SK-N-DZ (cell line): ENCODE measurements at regions not wholly inside any gene's neighbourhood (a gene's known extent, or its start where the extent isn't known, plus 50 kb on each side); places are given as distances from the start of the nearest gene placed in this dataset.
"Not testable (repeated sequence)": the region's sequence is repeated elsewhere in the genome, so short reads cannot be mapped to it uniquely, and the experiment has no call there.

ENCODE experiments used
- DNase-seq: peaks from one replicate; pipeline ENCODE4 v3.0.0-alpha.2; 2015; ENCODE audit warnings: low spot score

DNA sequence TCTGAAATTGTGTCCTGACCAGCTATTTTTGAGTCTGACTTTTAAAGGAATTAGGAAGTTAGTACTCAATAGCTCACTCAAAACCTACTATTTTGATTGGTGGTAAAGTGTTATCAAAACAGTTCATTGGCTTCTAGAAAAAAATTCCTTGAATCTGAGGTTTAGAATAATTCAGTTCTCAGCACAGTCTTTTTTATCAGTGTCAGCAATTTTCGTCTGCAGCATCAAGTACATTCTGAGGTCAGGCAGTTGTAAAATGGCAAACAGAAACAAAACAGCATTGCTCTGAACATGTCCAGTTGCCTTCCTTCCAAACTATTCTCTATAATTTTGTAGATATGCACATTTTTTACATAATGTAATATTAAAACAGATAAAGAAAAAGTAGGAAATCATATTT, 1644.1 kb downstream of the SLITRK5 start:
- no peak for DNase-seq

DNA sequence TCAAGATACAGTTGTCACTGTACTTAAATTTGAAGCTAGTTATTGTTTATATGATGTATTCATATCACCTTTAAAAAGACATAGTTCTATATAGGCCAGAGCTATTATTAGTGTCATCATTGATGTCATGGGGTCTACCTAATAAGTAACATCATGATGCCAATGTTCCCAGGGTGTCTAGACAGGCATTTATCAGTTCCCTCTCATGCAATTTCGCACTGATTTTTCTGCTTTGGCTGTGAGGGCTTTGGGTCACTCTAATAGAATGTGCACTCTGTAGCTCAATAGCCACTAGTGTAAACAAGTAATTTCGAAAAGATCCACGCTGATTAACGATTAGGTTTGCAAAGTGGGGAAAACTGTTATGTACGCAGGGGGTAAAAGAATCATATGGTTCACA, 1651.3 kb downstream of the SLITRK5 start:
- no peak for DNase-seq

DNA sequence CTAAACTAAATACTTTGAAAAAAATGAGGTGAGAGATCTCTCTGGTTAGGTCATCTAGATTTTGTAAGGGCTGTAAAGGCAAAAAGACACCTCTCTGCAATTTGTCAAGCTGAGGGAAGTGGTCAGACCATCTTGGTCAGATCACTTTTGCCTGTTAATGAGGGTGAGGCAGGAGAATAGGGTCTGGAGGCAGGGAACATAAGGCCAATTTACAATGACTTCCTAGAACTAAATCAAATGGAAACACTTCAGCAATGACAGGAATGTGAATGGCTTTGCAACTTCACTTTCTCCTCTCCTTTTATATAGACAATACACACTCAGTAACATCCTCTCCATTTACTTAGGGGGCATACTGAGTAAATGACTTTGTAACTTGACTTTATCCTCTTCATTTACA, 1653.4 kb downstream of the SLITRK5 start:
- DNase-seq = no peak

DNA sequence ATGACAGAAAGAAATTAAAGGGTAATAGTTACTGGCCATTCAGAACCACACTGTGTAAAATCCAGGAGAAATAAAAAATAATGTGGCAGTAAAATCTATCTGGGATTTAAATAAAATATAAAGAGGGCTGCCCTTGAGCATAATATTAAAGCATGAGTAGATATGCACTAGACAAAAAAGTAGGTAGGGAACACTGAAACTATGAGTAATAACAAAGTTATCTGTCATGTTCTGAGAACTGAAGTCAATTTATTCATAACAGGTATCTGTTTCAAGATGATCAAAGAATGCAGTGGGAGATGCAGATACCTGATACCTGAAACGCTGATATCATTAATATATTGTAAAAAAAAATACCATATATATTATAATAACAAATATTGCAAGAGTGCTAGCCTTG, 1672.0 kb downstream of the SLITRK5 start:
- no peak for DNase-seq

DNA sequence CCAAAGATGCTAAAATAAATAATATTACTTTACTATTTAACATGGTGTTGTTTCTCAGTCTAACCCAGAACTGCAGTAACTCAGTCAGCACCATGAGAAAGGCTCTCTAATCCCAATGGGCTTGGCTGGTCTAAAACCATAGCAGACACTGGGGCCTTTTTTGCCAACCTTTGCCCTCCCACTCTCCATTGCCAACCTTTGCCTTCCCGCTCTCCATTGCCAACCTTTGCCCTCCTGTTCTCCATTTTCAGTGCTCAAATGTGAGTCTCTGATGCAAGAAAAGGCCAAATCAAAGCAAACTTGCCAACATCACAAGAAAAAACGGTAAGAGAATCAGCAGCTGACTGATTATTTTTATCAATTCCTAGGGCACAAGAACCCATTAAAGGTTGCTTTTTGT, 1681.2 kb downstream of the SLITRK5 start:
- no peak for DNase-seq

DNA sequence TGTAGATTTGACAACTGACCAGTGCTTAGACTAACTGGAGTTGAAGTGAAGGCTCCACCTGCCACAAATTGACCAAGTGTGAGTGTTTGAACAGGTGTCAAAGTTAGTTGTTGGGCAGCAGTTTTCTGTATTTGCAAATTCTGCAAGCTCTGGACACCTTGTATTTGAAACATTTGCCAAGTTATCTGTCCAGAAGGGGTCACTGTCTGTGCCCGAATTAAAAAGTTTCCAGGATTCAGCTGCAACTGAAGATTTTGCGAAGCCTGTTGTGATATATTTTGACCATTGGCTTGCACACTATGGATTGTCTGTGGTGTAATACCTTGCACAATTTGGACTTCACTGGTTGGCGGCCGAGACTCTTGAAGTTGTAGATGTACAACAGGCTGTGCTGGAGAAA, 1690.7 kb downstream of the SLITRK5 start:
- no peak for DNase-seq

DNA sequence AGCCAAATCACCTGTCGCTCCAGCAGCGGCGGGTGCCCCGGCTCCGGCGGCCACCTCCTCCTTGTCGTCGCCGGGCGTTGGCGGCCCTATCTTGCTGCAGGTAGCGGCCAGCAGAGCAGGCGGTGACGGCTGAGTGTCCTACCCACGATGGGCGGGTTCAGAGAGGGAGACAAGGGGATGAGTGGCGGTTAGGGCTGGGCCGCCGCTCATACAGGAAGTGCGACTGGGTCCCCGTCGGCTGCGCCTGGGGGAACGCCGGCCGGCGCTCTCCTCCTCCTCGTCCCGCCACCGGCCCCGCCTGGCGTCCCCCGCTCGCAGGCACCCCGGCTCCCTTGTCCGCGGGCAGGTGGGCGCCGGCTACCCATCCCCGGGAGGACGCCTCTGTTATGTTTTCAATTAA, 1692.0 kb downstream of the SLITRK5 start:
- DNase-seq = no peak

DNA sequence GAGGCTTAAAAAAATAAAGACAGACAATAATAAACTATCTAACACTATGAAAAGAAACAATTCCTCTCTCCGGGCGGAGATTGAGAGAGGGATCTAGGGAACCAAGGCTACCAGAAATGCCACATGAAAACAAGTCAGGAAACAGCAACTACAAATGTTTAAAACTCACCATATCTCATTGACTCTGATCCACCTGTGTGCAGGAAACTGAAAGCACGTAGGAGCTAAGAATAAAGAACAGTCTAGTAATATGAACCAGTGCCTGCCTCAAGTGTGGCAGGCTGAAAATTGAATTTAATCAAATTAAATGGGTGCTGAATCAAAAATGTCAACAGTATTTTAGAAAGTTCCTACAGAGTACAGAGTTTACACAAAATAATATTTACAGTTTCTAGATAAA, 1701.0 kb downstream of the SLITRK5 start:
- no peak for DNase-seq

DNA sequence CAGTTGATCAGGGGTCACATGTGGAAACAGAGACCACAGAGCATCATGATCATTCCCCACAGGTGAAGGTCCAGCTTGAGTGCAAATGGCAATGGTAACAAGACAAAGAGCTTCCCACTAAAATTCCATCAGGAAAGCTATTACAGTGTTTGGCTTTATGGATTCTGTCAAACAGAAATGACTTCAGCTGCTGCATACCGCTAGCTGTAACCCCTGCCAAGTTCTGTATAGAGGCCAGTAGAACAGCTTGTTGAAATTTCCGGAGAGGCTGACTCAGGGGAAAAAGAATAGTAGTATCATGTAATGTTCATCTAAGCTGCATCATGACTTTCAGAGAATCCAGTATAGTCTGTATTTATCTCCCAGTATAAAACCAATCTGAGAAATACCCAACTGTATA, 1704.7 kb downstream of the SLITRK5 start:
- no peak for DNase-seq

DNA sequence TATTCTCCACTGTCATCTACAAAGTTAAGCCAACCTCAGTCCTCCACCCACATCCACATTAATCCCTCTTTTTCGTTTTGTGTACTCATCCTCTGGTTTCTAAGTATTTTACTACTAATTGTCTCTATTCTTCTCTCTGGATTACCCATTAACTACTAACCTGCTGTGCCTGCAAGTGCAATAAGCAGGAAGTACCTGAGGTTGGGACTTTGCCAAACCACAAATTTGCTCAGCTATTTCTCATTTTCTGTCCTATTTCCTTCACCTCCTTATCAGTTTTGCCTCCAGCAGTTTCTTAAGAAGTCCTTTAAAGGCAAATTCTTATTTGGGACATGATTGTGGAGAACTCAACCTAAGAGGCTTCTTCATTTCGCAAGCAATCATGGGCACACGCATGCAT, 1708.9 kb downstream of the SLITRK5 start:
- no peak for DNase-seq

DNA sequence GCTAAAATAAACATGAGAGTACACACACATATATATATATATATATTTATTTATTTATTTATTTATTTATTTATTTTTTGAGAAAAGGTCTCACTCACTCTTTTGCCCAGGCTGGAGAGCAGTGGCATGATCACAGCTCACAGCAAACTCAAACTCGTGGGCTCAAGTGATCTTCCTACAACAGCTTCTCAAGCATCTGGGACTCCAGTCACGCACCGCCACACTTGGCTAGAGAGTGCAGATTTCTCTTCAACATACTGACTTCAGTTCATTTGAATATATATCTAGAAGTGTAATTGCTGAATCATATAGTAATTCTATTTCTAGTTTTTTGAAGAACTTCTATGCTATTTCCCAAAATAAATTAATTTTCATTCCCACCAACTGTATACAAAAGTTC, 1711.8 kb downstream of the SLITRK5 start:
- no peak for DNase-seq

DNA sequence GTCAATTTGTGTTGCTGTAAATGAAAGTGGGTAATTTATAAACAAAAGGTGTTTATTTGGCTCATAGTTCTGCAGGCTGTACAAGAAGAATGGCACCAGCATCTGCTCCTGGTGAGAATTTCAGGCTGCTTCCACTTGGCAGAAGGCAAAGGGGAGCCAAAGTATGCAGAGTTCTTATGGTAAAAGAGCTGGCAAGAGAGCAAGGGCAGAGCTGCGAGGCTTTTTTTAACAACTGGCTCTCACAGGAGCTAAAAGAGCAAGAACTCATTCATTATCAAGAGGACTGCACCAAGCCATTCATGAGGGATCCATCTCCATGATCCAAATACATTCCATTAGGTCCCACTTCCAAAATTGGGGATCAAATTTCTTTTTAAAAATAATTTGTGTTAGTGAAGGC, 1712.7 kb downstream of the SLITRK5 start:
- DNase-seq = no peak

DNA sequence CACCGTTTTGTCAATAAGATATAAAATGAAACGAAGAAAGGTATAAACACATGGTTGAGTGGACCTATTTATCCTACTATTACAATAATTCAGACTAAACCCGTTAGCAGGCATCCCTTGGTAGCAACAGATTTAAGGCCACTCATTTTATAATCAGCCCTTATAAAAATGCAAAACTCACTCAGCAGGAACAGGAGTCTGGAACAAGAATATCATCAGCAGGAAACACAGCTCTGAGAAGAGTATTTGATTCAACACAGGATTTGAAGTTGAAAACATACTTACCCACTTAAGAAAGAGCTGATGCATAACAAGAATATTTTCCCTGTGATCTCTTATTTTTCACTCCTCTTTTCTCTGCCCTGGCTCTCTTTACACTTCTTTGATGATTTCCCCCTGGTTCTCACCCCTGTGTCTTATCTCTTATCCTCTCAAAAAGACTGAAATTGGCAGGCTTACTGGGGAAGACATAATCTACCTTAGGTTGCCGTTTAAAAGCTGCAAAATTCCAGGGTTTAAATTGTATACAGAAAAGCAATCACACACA, 1722.7 kb downstream of the SLITRK5 start:
- DNase-seq = no peak

DNA sequence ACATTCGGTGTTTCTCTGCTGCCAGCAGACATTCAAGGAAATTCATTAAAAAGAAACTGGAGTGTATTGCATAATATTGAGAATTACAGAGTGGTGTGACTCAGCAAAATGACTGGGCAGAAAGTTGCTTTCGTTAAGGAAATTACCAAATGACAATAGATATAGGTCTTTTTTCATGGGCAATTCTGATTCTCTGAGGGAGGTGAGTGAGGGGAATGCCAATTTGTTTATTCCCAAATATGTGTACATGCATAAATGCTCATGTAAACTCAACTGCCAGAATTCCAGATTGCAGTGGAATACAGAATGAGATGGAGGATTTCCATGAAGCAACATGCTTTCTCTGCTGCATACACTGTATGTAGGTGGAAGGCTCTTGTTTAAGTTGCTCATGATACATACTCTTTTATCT, 1730.1 kb downstream of the SLITRK5 start:
- no peak for DNase-seq

DNA sequence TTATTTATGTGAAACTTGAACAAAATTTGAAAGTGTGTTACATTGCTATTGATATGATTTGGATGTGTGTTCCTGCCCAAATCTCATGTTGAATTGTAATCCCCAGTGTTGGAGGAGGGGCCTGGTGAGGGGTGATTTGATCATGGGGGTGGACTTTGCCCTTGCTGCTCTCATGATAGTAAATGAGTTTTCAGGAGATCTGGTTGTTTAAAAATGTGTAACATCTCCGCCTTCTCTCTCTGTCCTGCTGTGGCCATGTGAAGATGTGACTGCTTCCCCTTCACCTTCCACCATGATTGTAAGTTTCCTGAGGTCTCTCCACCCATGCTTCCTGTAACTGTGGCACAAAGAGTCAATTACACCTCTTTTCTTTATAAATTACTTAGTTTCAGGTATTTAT, 1731.0 kb downstream of the SLITRK5 start:
- DNase-seq = no peak

DNA sequence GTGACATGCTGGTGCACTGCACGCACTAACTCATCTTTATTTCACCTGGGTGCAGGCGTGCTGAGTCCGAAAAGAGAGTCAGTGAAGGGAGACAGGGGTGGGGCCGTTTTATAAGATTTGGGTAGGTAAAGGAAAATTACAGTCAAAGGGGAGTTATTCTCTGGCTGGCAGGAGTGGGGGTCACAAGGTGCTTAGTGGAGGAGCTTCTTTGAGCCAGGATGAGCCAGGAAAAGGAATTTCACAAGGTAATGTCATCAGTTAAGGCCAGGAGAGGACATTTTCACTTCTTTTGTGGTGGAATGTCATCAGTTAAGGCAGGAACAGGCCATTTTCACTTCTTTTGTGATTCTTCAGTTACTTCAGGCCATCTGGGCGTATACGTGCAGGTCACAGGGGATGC, 1734.9 kb downstream of the SLITRK5 start:
- not testable (repeated sequence) for DNase-seq

DNA sequence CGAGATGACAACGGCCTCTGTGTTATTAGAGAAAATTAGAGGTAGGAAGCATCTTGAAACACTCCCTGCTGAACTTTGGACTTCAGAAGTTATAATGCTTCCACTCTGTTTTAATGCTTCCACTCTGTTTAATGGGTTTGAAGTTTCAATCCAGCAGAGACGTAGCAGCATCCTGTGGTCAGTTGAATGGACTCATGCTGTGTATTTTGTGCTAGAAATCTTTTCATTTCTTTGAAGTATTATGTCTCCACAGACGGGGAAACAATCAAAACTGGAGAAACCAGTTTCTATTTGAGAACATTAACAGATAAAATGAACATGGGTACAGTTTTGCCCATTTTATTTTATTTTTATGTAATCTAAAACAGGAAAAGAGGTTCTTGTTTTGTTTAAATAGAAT, 1736.2 kb downstream of the SLITRK5 start:
- DNase-seq = no peak

DNA sequence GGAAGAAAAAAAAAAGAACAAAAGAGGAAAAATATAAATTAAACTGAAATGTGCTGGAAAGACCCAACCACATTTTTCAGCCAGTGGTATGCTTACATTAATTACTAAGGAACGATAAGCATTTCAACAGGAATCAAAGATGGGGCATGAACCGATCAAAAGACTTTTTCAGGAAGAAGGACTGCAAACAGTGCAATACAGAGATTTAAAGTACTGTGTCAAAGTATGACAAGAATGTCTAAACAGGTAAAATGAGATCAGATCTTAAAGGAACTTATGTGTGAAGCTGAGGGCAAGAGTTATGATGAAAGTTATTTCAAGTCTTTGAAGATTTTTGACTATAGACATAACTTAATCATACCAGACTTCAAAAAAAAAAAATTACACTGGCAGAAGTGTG, 1761.8 kb downstream of the SLITRK5 start:
- DNase-seq = no peak

DNA sequence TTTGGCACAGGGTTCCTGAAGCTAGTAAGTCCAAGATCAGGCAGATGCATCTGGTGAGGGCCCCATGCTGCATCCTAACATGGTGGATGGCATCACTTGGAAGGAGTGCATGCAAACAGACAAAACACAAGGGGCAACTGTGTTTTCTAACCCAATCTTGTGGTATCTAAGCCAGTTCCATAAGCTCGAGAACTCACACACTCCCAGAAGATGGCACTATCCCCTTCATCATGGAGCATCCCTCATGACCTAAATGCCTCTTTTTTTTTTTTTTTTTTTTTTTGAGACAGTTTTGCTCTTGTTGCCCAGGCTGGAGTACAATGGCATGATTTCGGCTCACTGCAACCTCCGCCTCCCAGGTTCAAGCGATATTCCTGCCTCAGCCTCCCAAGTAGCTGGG, 1763.5 kb downstream of the SLITRK5 start:
- DNase-seq = peak; percentile 50

DNA sequence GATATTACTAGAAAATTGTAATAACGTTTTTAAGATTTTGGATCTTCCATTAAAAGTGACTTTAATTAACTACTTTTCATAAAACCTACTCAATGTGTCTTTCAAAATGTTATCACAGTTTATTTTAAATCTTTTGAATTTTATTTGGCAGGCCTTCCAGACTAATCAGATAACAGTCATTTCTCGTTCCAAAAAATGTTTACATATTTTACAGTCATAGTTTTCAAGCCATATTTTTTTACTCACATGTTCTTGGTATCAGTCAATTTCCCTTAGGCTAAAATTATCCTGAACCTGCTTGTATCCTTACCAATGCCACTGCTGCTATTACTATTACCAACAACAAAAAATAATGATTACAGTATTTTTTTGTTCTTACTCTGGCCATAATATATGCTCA, 1783.5 kb downstream of the SLITRK5 start:
- no peak for DNase-seq

DNA sequence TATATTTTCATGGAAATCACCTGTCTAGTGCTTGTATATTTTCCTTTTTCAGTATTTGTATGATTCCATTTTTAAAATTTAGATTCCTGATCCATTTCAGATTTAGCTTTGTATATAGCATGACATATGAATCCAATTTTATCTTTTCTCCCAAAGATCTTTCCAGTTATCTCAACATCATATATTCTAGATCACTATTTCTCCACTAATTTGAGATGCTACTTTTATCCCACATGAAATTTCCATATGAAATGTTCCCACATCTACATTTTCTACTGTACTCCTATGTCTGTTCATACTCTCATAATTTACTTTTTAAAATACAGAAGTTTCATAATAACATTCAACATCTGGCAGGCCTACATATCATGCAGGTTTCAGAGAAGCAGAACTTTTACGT, 1784.1 kb downstream of the SLITRK5 start:
- DNase-seq = no peak

DNA sequence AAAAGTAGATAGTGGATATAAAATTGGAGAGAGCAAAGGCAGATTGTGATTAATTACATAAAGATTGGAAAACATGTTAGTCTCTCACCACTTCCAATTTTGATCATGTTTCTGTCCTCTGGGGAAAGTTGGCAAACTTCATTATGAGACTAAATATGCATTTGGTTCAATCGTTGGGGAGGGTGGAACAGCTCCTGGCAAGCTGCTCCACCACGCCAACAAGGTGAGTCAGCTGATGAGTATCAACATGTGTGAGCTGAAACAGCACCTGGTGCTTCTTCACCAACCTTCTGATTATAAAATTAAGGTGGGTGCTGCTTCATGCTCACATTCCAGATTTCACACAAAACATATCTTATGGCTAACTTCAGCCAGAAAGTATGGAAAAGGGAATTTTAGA, 1784.6 kb downstream of the SLITRK5 start:
- DNase-seq = no peak

DNA sequence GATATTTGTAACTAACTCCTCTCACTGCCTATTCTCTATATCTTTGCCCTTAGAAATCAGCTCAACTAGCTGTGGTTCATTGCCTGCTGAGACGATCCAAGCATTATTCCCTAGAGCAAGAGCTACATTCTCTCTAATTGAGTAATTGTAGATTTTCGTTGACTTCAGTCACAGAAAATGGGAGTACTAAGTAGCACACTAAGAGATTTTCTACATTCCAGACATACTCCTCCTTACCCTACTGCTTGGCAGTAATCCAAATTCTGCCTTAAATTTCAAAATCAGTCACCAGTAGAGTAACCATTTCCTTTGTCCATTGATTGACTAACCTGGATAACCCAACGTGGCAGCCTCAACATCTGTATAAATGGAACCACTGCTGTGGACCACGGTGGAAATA, 1786.8 kb downstream of the SLITRK5 start:
- no peak for DNase-seq

DNA sequence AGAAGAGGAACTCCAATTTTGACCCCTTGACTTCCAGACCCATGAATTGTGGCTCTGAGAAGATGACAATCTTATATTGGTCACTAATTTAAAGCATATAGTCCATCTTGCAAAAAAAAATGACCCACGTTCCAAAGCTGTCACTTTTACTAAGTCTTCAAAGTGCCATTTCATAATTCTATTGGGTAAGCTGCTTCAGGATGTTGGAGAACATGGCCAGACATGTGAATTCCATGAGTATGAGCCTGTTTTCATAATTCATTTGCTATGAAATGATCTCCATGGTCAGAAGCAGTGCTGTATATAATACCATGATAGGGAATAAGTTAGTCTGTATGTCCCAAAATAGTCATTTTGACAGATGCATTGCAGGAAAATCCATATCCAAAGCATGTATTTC, 1787.3 kb downstream of the SLITRK5 start:
- no peak for DNase-seq

DNA sequence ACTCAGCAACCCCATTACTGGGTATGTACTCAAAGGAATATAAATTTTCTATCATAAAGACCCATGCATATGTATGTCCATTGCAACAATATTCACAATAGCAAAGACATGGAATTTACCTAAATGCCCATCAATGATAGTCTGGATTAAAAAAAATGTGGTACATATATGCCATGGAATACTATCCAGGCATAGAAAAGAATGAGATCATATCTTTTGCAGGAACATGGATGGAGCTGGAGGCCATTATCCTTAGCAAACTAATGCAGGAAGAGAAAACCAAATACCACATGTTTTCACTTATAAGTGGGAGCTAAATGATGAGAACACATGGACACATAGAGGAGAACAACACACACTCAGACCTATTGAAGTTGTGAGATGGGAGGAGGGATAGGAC, 1789.7 kb downstream of the SLITRK5 start:
- DNase-seq = not testable (repeated sequence)
